Sigmoid colon (tissue), 6 donors: ENCODE measurements at regions not wholly inside any gene's neighbourhood (a gene's known extent, or its start where the extent isn't known, plus 50 kb on each side); places are given as distances from the start of the nearest gene placed in this dataset.

Source experiments
- DNase-seq: peaks from one replicate; pipeline ENCODE4 v3.0.0-alpha.2; 2019
- H3K27ac ChIP-seq, 4 donors: fragments of 200-600 bp; sonication (generic); one replicate each; pipeline ENCODE4 v1.5.1; 2016 to 2019; ENCODE audit warnings: mild to moderate bottlenecking in 1 of 4
- H3K27me3 ChIP-seq, 3 donors: fragments of 200-600 bp; sonication (generic); one replicate each; pipeline ENCODE4 v1.5.1; 2019; ENCODE audit warnings: mild to moderate bottlenecking in 1 of 3
- H3K36me3 ChIP-seq, 4 donors: fragments of 200-600 bp; sonication (generic); one replicate each; pipeline ENCODE4 v1.5.1; 2016 to 2019
- H3K4me1 ChIP-seq, 4 donors: fragments of 200-600 bp; sonication (generic); one replicate each; pipeline ENCODE4 v1.5.1; 2017 to 2019
- H3K4me3 ChIP-seq, 4 donors: fragments of 200-600 bp; sonication (generic); one replicate each; pipeline ENCODE4 v1.5.1; 2017 to 2019; ENCODE audit warnings: mild to moderate bottlenecking in 2 of 4, moderate library complexity in 1 of 4
- H3K9me3 ChIP-seq, 4 donors: fragments of 200-600 bp in 3 of 4; sonication (generic) in 3 of 4; one replicate each; pipeline versions ENCODE4 v1.5.1 to v1.6.1; 2013 to 2019
- EP300 ChIP-seq, 4 donors: sonication (generic); formaldehyde crosslinking; IDR thresholded peaks; one replicate each; pipeline ENCODE4 v1.6.1; 2017; ENCODE audit warnings: antibody characterized with exemption in 4 of 4
- POLR2A ChIP-seq, 2 donors: fragments of 450-650 bp; IDR thresholded peaks; one replicate each; pipeline ENCODE4 v1.6.1; 2016; ENCODE audit warnings: antibody characterized with exemption in 2 of 2, mild to moderate bottlenecking in 2 of 2, moderate library complexity in 2 of 2
- POLR2AphosphoS5 ChIP-seq, 4 donors: sonication (generic); formaldehyde crosslinking; IDR thresholded peaks; one replicate each; pipeline ENCODE4 v1.6.1; 2017; ENCODE audit warnings: antibody characterized with exemption in 4 of 4
- WGBS, 2 donors: extraction: QIAGEN DNeasy Blood & Tissue Kit; methylation state at CpG; one replicate each; pipeline ENCODE4 v1.1.7; 2013; 5-methylcytosine and 5-hydroxymethylcytosine counted together
- intact Hi-C: fragments of 100-400 bp; cut with DNase I; formaldehyde crosslinking; loops from one replicate; pipeline ENCODE4 v1.15.1; 2023
- TF ChIP-seq, protein P1 (sequence below), 4 experiments: fragments of 450-650 bp in 3 of 4; fragments of 200-600 bp in 1 of 4; IDR thresholded peaks; one replicate each; pipeline ENCODE4 v1.5.1; 2016 to 2019; ENCODE audit warnings: antibody characterized with exemption in 4 of 4, mild to moderate bottlenecking in 3 of 4, moderate library complexity in 2 of 4
- donor health status: healthy with polysubstance abuse.
- donor health status: healthy.

DNA sequence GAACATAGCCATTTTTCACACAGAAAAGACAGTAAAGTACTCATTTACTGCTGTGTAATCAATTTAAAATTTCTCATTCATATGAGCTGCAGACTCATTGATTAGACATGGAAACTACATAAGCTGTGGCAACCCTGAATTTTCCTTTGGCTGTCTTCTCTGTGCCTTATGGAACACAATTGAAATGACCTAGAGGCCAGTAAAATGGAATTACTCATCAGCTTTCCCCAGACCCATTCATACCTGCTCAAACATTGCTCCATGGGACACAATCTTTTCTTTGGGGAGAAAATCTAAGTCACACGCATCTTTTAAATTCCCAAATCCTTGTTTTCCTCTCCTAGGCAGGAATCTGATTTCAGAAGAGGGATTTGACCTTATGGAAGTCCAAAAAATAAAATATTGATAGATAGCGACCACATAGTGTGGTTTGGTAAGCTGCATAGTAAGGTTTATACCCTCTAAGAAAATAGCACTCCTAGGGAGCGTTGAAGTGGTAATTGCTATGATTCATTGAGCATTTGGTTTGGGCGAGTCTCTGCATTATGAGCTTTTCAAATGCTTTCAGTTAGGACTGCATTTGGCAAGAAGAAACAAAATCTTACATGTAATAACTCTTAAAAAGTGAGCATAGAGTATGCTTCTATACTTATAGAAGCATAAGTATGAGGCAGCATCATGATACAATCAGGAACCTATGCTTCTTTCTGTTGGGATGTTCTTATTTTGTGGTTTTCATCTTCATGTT lies 243.4 kb upstream of the GADL1 start:
- no peak for DNase-seq
- Histone ChIP-seq H3K27me3 (no peaks in the 10 kb centered on the region), H3K36me3 (no peaks in the 10 kb centered on the region), H3K9me3 (no peaks in the 10 kb centered on the region), H3K27ac (no peak overlapping the region), H3K4me3 (no peak overlapping the region), H3K4me1 (no peaks in the 10 kb centered on the region)
- 78 to 90% methylated on average over 4 of the region's 4 CpGs for WGBS, 2 donors
- intact Hi-C loops: no loop called here
- no peak for TF ChIP-seq EP300 (IDR thresholded peaks at IDR 0.05)
- TF ChIP-seq POLR2AphosphoS5 (IDR thresholded peaks at IDR 0.05): no peak
- TF ChIP-seq, protein P1, sequence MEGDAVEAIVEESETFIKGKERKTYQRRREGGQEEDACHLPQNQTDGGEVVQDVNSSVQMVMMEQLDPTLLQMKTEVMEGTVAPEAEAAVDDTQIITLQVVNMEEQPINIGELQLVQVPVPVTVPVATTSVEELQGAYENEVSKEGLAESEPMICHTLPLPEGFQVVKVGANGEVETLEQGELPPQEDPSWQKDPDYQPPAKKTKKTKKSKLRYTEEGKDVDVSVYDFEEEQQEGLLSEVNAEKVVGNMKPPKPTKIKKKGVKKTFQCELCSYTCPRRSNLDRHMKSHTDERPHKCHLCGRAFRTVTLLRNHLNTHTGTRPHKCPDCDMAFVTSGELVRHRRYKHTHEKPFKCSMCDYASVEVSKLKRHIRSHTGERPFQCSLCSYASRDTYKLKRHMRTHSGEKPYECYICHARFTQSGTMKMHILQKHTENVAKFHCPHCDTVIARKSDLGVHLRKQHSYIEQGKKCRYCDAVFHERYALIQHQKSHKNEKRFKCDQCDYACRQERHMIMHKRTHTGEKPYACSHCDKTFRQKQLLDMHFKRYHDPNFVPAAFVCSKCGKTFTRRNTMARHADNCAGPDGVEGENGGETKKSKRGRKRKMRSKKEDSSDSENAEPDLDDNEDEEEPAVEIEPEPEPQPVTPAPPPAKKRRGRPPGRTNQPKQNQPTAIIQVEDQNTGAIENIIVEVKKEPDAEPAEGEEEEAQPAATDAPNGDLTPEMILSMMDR (IDR thresholded peaks at IDR 0.05): no peak
- TF ChIP-seq POLR2A (IDR thresholded peaks at IDR 0.05): no peak

DNA sequence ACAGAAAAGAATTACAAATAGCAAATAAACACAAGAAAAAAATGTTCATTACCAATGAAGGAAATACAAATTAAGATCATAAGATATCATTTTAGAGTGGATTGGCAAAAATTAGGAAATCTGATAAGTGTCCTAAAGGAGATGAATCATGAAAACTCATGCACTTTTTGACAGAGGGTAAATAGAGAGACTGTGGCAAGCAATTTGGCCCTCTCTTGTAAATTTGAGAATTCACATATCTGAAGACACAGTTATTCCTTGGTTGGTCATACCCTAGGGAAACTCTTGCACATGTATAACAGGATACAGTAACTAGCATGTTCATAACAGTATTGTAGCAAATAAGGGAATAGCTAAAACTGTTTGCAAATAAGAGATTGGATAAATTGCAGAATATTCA lies 246.0 kb upstream of the GADL1 start:
- intact Hi-C loops: no loop called here
- Histone ChIP-seq H3K27me3 (no peaks in the 10 kb centered on the region), H3K27ac (no peak overlapping the region), H3K36me3 (no peaks in the 10 kb centered on the region), H3K9me3 (no peaks in the 10 kb centered on the region), H3K4me1 (no peaks in the 10 kb centered on the region), H3K4me3 (no peak overlapping the region)
- TF ChIP-seq POLR2A (IDR thresholded peaks at IDR 0.05): no peak
- no peak for TF ChIP-seq EP300 (IDR thresholded peaks at IDR 0.05)
- TF ChIP-seq, protein P1 (IDR thresholded peaks at IDR 0.05): no peak
- no peak for TF ChIP-seq POLR2AphosphoS5 (IDR thresholded peaks at IDR 0.05)
- DNase-seq: no peak

DNA sequence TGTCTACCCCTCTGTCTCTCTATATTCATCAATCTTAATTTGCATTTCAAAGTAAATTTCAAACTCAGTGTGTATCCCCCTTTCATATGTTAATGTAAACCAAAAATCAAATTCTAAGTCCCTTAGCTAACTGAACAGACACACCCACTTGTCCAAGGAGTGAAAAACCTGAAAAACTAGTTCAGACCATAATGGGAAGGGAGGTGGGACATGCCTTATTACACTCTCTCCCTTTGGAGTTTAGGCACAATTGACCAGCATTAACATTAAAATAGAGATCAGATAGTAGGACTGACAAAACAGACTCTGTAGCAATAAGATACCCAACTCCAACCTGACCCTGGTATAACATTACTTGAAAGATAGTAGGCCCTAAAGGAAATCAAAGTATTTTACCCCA lies 247.7 kb upstream of the GADL1 start:
- Histone ChIP-seq H3K4me3 (no peak overlapping the region), H3K4me1 (no peaks in the 10 kb centered on the region), H3K36me3 (no peaks in the 10 kb centered on the region), H3K27me3 (no peaks in the 10 kb centered on the region), H3K27ac (no peak overlapping the region), H3K9me3 (no peaks in the 10 kb centered on the region)
- intact Hi-C loops: no loop called here
- TF ChIP-seq POLR2AphosphoS5 (IDR thresholded peaks at IDR 0.05) (no peak), EP300 (IDR thresholded peaks at IDR 0.05) (no peak), POLR2A (IDR thresholded peaks at IDR 0.05) (no peak)
- TF ChIP-seq, protein P1 (IDR thresholded peaks at IDR 0.05): no peak
- DNase-seq: no peak

DNA sequence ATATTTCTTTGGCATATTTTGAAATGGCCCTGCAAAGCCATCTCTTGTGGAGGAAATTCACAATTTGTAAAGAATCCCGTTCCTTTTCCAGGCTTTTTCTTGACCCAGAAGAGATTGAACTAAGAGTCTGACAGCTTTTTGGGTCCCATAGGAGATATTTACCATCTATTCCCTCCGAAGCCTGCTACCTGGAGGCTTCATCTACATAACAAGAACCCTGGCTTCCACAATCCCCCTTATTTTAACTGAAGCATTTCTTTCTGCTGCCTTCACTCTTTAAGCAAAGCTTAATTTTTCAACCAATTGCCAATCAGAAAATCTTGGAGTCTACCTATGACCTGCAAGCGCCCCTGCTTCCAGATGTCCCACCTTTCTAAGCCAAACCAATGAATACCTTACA lies 248.1 kb upstream of the GADL1 start:
- intact Hi-C loops: no loop called here
- TF ChIP-seq POLR2A (IDR thresholded peaks at IDR 0.05) (no peak), EP300 (IDR thresholded peaks at IDR 0.05) (no peak), POLR2AphosphoS5 (IDR thresholded peaks at IDR 0.05) (no peak)
- TF ChIP-seq, protein P1 (IDR thresholded peaks at IDR 0.05): no peak
- Histone ChIP-seq H3K27me3 (no peaks in the 10 kb centered on the region), H3K4me1 (no peaks in the 10 kb centered on the region), H3K9me3 (peaks cover 0 to 2% (median 0%) of the 10 kb centered on the region in 4 donors), H3K27ac (no peak overlapping the region), H3K4me3 (no peak overlapping the region), H3K36me3 (no peaks in the 10 kb centered on the region)
- DNase-seq: no peak
- WGBS, 2 donors: 88% methylated on average over 3 of the region's 3 CpGs

DNA sequence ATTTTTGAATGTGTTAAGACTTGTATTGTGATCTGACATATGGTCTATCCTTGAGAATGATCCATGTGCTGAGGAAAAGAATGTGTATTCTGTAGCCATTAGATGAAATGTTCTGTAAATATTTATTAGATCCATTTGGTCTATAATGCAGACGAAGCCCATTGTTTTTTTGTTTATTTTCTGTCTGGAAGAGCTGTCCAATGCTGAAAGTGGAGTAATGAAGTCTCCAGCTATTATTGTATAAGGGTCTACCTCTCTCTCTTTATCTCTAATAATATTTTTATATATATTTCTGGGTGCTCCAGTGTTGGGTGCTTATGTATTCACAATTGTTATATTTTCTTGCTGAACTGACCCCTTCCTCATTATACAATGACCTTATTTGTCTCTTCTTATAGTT lies 250.6 kb upstream of the GADL1 start:
- H3K4me1 ChIP-seq: no peaks in the 10 kb centered on the region
- H3K9me3 ChIP-seq: peaks cover 0 to 4% (median under 1%) of the 10 kb centered on the region in 4 donors
- no peak for DNase-seq
- H3K4me3 ChIP-seq: no peak overlapping the region
- no peak overlapping the region for H3K27ac ChIP-seq
- WGBS, 2 donors: 73 to 81% methylated on average over 1 of the region's 1 CpG
- TF ChIP-seq, protein P1 (IDR thresholded peaks at IDR 0.05): no peak
- intact Hi-C loops: no loop called here
- no peaks in the 10 kb centered on the region for H3K36me3 ChIP-seq
- no peaks in the 10 kb centered on the region for H3K27me3 ChIP-seq
